ENCODE measurements at regions not wholly inside any gene's neighbourhood (a gene's known extent, or its start where the extent isn't known, plus 50 kb on each side); places are given as distances from the start of the nearest gene placed in this dataset.

DNA sequence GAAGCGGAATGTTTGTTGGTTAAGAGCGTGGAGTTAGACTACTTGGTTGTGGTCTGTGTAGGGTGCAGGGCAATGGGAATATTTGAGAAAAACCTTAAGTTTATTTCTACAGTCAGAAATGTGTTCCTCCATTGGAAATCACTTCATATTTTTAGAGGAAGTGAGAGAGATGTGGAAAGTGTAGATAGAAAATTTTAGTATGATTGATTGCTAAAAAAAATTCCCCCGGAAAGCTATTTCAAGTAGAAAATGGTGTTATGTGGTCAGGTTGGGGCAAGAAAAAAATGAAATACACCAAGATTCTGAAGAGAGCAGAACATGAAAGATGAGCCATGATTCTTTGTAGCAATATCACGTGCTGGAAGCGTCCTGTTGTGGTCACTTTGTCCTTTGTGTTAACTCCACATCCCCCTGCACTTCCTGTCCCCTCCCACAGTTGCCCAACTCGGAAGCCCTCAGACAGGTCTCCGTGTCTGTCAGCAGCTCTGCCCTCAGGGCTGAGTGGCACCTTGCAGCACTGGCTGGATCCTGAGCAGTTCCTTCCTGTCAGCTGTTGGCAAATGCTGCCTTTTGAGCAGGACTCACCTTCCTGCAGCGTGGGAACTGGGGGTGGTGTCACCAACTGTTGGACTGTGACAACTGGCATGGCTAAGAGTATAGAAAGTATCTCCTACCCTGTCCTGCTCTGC is 137.5 kb upstream of the SLC24A3 start (continued):
- TF ChIP-seq SP4 (IDR thresholded peaks at IDR 0.05; ENCODE audit: low read length) = no peak
- no peak for TF ChIP-seq JUND (IDR thresholded peaks at IDR 0.05; ENCODE audit: low read length)
- no peak for TF ChIP-seq EZH2 (IDR thresholded peaks at IDR 0.05; ENCODE audit: low read depth, low read length, severe bottlenecking)
- no peak for TF ChIP-seq TEAD4 (IDR thresholded peaks at IDR 0.05; ENCODE audit: low read depth, low read length)
- TF ChIP-seq MAFK (IDR thresholded peaks at IDR 0.05; ENCODE audit: low read depth, low read length) = no peak
- no peak for TF ChIP-seq TCF12 (IDR thresholded peaks at IDR 0.05; ENCODE audit: low read depth, low read length)
- no peak for TF ChIP-seq POU5F1 (IDR thresholded peaks at IDR 0.05; ENCODE audit: low read depth, low read length)
- no peak for TF ChIP-seq CBX5 (IDR thresholded peaks at IDR 0.05; ENCODE audit: low read depth, low read length)
- no peak for TF ChIP-seq HDAC6 (IDR thresholded peaks at IDR 0.05; ENCODE audit: low read depth, low read length)

All from H1 (cell line).